ENCODE measurements at regions not wholly inside any gene's neighbourhood (a gene's known extent, or its start where the extent isn't known, plus 50 kb on each side); places are given as distances from the start of the nearest gene placed in this dataset.

DNA sequence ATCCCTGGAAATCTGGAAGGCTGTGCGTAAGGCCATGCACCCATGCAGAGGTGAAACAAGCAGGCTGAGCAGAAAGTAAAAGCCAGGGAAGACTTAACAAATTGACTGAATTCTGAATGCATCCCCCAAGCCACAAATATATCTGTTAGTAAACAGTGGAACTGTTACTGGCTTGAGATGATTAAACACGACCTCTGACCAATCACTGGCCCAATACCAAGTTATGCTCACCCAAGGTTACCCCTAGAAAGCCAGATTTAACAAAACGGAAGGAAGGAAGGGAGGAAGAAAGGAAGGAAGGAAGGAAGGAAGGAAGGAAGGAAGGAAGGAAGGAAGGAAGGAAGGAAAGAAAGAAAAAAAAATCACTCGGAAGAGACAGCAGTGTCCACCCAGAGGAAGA, 215.8 kb upstream of the CCNG1 start:
- no peak for DNase-seq
- Histone ChIP-seq H3K4me1 (no peaks in the 10 kb centered on the region), H3K4me3 (no peak overlapping the region), H3K27ac (no peak overlapping the region), H3K36me3 (no peaks in the 10 kb centered on the region), H3K9me3 (peaks cover 0 to 3% of the 10 kb centered on the region in 2 donors), H3K27me3 (no peaks in the 10 kb centered on the region)
- intact Hi-C loops (cut with DNase I): no loop called here
- ATAC-seq: no peak
- no peak for TF ChIP-seq CTCF (IDR thresholded peaks at IDR 0.05)

DNA sequence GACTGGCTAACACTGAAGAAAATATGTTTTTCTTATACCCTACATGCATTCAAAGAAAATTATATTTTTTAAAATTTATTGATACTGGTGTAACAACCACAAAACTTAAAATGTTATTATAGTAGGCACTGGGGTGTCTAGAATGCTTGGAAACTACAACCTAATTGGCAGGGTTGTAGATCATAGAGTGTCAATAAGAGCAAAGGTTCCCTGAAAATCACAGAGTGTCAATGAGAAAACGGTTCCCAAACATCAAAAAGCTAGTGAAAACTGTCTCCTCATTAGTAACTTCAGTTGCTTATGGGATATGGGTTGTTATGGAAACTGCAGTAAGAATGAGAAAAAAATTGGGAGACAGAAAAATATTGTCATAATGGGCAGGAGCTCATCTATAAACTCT, 214.4 kb upstream of the CCNG1 start:
- intact Hi-C loops (cut with DNase I): no loop called here
- no peak for DNase-seq
- Histone ChIP-seq H3K27ac (no peak overlapping the region), H3K4me3 (no peak overlapping the region), H3K27me3 (no peaks in the 10 kb centered on the region), H3K36me3 (no peaks in the 10 kb centered on the region), H3K4me1 (no peaks in the 10 kb centered on the region), H3K9me3 (no peaks in the 10 kb centered on the region)
- no peak for ATAC-seq
- no peak for TF ChIP-seq CTCF (IDR thresholded peaks at IDR 0.05)

DNA sequence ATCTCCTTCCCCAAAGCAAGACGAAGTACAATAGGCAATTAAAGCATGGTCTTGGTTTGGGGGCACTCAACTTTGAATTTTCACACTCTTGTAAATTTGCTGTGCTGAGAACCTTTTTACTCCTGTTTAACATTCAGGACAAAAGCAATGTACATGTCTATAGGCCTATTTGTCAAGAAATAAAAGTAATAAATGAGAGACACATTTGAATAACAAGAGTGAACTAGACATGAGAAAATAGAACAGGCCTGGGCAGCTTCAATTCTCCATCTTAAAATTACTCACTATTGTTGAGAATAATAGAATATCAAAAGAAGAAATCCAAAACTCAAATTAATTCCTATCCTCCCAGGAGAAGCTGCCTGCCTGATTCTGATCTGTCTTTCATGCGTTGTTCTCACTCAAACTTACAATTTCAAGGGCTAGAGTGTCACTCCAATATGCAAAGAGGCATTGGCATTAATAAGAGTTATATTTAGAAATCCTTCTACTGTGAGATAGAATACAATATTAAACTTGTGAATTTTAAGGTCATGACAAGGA, 192.9 kb upstream of the CCNG1 start:
- H3K27me3 ChIP-seq: no peaks in the 10 kb centered on the region
- H3K4me3 ChIP-seq: no peak overlapping the region
- peaks cover 0 to 7% of the 10 kb centered on the region in 2 donors for H3K9me3 ChIP-seq
- intact Hi-C loops (cut with DNase I): no loop called here
- DNase-seq: no peak
- H3K27ac ChIP-seq: no peak overlapping the region
- H3K4me1 ChIP-seq: no peaks in the 10 kb centered on the region
- ATAC-seq: no peak
- TF ChIP-seq CTCF (IDR thresholded peaks at IDR 0.05): no peak
- H3K36me3 ChIP-seq: no peaks in the 10 kb centered on the region

GRCh38 chr5:163245584-163245983, 191.8 kb upstream of the CCNG1 start:
- H3K4me1 ChIP-seq: no peaks in the 10 kb centered on the region
- intact Hi-C loops (cut with DNase I): no loop called here
- H3K9me3 ChIP-seq: peaks cover 0 to 7% of the 10 kb centered on the region in 2 donors
- no peak overlapping the region for H3K27ac ChIP-seq
- no peak for DNase-seq
- no peak for TF ChIP-seq CTCF (IDR thresholded peaks at IDR 0.05)
- H3K27me3 ChIP-seq: no peaks in the 10 kb centered on the region
- H3K36me3 ChIP-seq: no peaks in the 10 kb centered on the region
- no peak overlapping the region for H3K4me3 ChIP-seq
- no peak for ATAC-seq

DNA sequence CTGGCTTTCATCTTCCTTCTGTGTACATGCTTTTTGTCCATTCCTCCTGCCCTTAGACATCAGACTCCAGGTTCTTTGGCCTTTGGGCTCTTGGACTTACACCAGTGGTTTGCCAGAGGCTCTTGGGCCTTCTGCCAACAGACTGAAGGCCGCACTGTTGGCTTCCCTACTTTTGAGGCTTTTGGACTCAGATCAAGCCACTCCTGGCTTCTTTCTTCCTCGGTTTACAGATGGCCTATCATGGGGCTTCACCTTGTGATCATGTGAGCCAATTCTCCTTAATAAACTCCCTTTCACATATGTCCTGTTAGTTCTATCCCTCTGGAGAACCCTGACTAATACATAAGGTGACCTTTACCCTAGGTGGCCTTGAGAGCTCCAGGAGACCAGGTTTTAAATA, 189.1 kb upstream of the CCNG1 start:
- intact Hi-C loops (cut with DNase I): no loop called here
- no peak for ATAC-seq

More for the DNA sequence above, 189.1 kb upstream of the CCNG1 start:
- Histone ChIP-seq H3K4me1 (no peaks in the 10 kb centered on the region), H3K27ac (no peak overlapping the region), H3K4me3 (no peak overlapping the region), H3K36me3 (no peaks in the 10 kb centered on the region), H3K9me3 (peaks cover 0 to 2% of the 10 kb centered on the region in 2 donors), H3K27me3 (no peaks in the 10 kb centered on the region)
- TF ChIP-seq CTCF (IDR thresholded peaks at IDR 0.05): no peak
- DNase-seq: no peak

Data from left lung (tissue), 4 donors.